COLO668 (cell line): ENCODE measurements at regions not wholly inside any gene's neighbourhood (a gene's known extent, or its start where the extent isn't known, plus 50 kb on each side); places are given as distances from the start of the nearest gene placed in this dataset.
"Not testable (repeated sequence)": the region's sequence is repeated elsewhere in the genome, so short reads cannot be mapped to it uniquely, and the experiment has no call there.

ENCODE experiments used
- DNase-seq: peaks from one replicate; lab custom pipeline; 2025; ENCODE audit not compliant: unreplicated experiment; lab: John Stamatoyannopoulos, UW

DNA sequence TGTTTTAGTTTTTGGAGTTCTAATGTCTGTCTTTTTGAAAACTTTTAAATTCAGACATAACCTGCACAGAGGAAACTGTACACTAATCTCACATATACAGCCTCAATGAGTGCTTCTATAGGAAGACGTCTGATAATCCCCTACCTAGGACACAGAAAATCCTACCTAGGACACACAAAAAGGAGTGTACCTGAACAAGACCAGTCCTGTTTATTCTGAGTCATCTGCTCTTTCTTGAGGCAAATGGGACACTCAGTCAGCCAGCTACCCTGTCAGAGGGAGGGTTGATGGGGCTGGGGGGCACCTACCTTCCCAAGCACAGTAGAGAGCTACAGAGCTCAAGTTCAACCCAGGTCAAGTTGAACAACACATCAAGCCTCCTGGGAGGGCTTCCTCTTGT, 346.6 kb upstream of the NCAM1 start:
- DNase-seq: no peak

DNA sequence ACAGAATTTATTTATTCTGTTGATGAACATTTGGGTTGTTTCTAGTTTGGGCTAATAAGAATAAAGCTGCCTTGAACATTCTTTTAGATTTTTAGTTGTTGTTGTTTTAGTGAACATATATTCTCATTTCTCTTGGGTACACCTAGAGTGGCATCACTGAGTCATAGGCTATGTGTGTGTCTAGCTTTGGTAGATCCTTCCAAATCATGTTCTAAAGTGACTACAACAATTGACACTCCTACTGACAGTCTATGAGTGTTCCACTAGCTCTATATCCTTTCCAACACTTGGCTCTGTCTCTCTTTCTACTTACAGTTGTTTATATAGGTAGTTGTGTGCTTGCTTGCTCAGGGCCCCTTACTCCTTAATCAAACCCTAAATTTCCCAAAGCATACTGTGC, 346.0 kb upstream of the NCAM1 start:
- DNase-seq: no peak

DNA sequence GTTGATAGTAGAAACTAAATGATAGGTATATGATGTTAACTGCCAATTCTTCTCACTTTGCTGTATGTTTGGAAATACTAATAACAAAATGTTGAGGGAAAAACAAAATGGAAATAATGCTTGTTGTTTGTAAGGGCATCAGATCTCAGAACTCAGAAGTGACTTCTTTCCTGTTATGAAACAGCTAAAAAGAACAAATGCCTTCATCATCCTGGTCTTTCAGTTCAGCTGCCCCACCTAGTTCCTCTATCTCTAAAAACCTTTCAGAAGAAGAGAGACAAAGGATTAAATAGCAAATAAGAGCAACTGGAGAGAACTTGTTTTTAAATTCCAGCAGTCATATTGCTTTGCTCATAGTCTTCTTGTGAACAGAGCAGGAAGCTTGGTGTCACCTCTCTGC, 345.3 kb upstream of the NCAM1 start:
- DNase-seq: no peak

DNA sequence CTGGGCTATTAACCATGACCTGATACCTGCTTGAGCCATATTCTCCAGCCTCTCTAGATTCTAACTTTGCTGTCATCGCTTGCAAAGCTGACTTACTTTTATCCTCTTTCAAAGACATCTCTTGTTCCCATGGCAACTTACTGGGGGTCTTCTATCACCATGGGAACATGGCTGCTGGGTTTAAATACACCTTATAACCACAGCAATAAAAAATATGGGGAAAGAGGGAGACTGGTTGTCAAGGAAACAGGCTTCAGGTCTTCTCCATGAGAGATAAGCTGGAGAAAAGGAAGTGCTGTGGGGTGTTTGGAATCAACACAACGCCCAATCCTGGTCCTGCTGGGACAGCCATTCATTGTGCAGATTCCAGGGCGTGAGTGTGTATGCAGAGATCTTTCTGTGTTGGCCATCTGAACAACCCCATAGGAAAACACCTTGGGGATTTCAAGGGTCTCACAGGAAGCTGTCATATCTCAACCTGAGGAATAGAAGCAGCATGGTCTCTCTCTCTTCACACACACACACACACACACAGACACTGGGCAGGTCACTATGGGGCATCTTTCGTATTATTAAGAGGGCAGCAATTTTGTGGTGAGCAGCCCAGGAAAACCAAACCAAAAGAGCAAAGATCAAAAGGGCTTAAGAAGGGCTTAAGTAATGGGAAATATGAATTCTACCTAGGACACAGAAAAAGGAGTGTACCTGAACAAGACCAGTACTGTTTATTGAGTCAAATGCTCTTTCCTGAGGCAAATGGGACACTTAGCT, 344.7 kb upstream of the NCAM1 start:
- no peak for DNase-seq

DNA sequence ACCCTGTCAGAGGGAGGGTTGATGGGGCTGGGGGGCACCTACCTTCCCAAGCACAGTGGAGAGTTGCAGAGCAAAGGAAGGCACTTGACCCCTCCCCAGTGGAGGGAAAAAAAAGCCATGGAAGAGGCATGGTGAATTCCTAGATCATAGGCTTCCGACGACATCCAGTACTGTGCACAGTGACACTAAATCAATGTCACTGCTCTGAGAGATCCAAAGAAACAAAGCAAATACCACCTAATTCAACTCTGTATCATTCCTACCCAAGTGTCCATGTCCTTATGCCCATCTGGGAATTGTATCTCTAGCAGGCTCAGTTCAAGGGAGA, 344.2 kb upstream of the NCAM1 start:
- DNase-seq: no peak

DNA sequence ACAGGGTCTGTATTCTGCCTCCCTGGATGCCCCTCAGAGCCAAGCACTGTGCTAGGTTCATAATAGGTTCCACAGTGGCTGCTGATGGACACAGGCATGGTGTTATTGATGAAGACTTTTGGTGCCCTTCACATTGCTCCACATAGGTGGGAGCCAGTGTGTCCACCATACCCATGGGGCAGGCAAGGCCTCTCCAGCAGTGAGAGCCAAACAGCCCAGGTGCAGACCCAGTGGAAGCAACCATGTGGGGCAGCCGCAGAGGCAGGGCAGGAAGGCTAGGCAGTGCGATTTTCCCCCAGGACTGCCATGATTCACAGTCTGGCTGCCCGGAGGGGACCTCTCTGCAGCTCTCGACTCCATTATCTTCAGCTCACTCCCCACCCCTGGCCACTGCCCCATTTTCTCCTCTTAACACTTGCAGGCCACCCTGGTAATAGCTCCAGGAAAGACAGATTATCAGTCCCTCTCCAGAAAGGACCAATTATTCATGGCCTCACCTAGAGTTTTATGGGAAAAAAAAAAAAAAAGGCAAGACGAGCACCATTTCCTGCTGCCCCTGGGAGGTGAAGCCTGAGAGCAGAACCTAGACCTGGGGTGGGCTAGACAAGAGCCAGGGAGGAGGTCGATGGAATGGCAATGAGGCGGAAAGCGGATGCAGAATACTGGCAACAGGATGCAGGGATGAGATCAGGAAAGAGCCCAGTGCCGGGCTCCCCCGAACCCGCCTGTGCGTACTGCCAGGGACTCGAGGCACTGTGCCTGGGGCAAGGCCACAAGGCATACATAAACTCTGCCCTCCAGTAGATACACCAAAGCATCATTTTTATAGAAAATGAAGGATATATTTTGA, 343.0 kb upstream of the NCAM1 start:
- DNase-seq: no peak

DNA sequence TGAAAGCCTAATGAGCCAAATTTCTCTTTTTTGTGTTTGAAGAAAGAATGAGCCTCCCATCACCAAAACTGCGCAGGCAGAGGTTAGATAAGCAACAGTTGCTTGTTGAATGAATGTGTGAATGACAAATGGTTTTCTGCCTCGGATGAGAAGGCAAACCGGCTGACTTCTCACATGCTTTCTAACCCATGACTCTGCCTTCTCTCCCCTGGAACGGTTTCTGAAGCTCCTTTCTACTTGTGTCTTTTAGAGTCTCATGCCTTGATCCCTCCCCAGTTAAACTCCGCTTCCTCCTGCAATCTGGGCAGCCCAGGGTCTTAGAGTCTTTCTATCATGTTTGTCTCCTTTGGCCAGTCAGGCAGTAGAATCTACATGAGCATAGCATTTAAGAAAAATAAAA, 342.1 kb upstream of the NCAM1 start:
- no peak for DNase-seq

DNA sequence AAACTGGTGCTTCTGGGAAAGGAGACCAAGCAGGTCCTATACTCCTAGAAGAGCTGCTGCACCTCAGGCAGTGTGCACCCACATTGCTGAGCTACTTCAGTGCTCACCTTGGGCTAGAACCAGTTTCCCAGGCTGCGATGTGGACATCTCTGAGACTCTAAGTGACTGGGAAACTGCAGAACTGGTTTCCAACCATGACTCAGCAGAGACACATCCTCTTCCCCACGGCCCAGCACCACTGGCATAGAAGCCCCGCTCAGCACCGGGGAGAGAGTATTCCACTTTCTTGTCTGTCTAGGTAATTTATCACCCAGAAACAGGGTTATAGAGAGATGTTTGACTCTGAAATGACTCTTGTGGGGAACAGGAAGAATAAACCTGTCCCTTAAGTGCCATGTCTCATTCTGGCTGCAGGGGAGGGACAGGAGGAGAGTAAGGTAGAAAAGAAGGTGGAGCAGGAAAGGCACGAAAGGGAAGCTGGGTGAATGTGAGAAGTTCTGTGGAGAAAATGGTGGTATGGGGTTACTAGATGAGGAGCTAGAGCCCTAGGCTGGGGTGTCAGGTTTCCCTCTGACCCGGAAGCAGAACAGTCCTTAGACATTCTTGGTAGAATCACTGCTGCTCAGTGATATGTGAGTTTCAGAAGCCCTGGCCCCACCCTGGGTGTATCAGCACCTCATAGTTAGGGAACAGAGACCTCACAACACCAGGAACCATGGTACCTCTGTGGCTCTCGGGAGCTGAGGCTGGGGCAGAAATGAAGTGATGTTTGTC, 340.4 kb upstream of the NCAM1 start:
- no peak for DNase-seq

DNA sequence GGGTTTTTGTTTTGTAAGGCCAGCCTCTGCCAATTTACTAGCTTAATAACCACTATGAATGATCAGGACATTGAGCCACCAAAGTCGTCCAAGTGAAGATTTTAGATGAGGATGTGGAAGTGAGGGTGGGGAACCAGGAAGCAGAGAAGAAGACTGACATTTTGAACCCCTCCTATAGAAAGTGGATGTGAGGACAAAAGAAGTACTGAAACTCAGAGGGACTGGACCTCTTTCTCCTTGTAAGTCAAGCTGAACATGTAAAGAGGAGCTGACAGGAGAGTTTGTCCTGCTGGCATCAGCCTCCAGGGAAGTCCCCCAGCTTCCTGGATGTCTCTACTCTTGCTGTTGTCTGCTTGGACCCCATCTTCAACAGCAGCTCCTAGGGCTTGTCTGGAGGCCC, 338.2 kb upstream of the NCAM1 start:
- DNase-seq: no peak

DNA sequence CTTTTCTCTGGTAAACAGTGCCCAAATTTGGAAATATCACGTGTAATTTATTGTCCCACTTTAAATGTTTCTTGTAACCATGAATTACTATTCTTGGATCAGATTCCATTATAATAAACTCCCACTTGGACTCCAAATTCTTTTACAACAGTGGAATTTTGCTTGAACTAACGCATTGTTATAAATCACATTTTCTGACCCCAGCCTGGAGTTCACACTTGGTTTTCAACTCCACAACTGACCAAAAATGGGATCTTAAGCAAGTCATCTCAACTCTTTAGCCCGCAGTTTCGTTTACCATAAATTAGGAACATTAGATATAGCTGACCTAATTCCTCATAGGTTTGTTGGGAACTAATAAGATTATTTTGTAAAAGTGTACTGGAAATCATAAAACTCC, 336.8 kb upstream of the NCAM1 start:
- DNase-seq: no peak

DNA sequence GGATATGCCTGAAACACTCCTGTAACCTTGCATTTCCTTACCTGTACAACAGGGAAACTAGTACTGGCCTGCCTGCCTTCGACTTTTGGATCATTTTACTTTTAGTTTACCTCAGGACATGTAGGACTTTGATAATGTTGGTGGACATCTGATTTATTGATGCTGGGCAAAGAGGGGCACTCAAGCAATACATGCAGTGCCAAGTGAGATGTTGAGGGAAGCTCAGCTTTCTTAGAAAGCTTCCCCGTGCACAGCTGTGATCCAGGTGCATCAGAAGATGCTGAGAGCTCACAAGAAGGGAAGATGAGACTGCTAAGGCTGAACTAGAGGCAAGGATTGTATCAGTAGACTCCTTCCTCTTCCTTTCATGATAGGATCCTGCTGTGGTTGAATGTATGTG, 336.2 kb upstream of the NCAM1 start:
- not testable (repeated sequence) for DNase-seq

DNA sequence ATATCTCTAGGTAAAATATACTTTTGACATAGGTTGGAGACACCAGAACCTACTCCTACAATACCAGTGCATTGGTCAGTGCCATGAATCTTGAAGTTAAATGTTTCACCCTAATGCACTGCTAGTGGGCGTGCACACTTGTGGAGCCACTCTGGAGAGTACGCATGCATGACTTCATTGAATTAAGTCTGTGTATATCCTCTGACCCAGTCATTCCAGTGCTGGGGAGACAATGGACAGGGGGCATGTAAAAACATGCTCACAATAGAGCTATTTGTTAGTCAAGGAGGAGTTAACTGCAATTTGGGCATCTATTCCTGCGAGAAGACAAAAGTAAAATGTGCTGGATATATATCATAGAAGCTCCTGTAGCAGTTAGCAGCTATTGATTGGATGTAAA, 335.4 kb upstream of the NCAM1 start:
- DNase-seq: peak; percentile 16

DNA sequence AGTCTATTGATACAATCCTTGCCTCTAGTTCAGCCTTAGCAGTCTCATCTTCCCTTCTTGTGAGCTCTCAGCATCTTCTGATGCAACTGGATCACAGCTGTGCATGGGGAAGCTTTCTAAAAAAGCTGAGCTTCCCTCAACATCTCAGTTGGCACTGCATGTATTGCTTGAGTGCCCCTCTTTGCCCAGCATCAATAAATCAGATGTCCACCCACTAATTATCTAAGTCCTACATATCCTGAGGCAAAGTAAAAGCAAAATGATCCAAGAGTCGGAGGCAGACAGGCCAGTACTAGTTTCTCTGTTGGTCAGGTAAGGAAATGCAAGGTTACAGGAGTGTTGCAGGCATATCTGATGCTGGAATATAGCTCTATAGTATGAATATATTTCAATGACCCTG, 334.5 kb upstream of the NCAM1 start:
- DNase-seq: no peak

DNA sequence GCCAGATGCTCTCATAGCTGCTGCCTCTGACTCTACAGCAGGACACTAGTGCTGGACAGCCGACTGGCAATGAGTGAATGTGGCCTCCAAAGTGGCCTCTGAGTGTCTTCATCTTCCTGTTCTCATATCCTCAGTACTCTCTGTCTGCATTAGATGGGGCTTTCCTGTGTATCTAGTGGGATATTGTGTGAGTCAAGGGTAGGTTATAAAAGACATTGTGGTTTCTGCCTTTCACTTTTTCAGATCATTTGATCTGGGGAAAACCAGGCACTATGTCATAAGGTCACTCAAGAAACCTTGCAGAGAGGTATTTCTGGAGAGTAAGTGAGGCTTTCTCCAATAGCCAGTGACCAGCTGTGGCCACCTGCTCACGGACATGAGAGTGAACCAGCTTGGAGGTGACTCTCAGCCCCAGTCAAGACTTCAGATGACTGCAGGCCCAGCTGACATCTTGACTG, 333.6 kb upstream of the NCAM1 start:
- no peak for DNase-seq

DNA sequence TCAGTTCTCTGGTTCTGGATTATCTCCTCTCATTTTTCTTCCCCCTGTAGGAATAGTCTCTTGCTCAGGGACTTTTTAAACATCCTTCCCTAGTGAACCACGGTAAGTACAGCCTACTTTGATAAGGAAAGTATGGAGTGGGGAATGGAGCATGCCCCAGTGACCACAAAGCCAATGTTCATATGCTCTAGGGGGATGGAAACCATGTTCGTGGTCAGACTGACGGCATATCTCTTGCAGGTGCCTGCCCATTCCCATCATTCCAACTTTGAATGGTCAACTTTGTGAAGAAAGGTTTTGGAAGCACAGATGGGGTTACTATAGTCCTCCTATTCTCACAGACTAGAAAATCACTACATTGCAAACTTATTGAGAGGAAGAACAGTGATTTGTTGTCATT, 332.5 kb upstream of the NCAM1 start:
- no peak for DNase-seq

DNA sequence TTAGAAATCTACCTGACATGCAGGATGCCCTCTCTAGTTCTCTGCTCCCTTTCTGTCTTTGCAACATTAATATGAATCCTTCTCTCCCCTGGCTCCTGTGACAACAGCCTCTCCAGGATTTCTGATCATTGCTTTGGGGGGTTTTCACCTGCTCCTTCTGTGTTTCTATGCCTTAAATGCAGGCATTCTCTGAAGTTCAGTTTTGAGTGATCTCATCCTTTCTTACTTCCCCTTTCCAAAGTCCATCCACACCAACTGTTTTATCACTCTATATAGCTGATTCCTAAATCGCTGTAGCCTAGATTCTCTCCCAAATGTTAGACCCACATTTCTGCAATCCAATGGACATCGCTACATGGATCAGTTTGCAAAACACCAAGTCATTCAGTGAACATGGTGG, 330.7 kb upstream of the NCAM1 start:
- no peak for DNase-seq

DNA sequence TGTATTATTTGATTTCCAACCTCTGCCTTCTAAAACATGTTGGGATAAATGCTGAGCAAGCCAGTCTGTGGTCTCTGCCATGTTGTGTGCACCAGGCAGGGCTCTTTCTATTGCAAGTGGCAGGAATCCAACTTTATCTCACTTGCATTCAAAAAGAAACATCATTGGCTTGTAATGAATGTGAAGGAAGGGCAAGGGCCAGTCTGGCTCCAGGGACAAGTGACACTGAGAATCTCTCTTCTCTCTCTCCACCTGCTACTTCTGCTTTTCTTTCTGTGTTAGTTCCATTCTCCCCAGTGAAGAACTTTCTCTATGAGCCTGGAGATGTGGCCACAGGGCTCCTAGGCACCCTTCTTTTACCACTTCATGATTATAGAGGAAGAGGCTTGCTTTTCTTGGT, 329.9 kb upstream of the NCAM1 start:
- DNase-seq: no peak

DNA sequence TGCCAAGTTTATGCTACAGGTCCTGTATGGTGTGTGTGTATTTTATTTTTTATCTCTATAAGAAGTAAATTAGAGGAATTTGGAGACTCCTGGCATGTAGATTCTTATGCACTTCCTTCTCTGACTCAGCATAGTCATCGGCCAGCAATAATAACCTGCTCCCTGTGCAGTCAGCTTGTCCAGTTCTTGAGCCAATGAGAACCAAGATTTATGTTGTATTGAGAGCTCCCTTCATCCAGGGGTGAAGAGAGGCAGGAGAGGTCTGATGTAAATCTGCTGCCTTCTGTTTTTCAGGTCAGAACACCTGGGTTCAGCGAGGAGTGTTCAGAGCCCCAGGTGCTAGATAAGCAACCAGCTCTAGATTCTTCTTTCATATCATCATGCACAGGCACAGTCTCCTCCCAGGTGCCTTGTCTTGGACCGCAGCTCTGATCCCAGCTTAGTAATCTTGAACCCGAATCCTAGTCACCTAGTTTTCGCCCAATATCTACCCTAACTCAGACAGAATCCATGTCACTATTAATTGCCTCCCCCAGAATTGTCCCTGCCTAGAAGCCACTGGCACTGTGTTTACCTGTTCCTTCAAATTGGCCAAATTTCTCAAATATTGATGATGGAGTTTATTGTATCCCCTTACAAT, 328.2 kb upstream of the NCAM1 start:
- DNase-seq: no peak

DNA sequence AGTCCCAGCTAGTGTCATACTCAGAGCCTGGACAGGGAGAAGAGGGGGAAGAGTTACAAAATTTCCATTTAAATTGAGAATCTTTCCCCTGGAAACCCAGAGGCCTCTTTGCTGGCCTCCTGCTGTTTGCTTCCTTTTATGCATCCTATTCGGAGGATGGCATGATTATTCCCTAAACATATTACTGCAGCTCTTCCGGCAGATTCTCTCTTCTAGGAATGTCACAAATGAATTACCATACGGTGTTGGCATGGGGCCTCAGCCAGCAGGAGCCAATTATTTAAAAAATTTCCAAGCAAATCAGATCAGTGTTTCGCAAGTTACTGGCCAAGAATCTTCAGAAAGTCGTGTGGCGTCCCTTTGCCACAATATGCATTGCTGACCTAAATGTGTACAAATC, 326.7 kb upstream of the NCAM1 start:
- DNase-seq: no peak

DNA sequence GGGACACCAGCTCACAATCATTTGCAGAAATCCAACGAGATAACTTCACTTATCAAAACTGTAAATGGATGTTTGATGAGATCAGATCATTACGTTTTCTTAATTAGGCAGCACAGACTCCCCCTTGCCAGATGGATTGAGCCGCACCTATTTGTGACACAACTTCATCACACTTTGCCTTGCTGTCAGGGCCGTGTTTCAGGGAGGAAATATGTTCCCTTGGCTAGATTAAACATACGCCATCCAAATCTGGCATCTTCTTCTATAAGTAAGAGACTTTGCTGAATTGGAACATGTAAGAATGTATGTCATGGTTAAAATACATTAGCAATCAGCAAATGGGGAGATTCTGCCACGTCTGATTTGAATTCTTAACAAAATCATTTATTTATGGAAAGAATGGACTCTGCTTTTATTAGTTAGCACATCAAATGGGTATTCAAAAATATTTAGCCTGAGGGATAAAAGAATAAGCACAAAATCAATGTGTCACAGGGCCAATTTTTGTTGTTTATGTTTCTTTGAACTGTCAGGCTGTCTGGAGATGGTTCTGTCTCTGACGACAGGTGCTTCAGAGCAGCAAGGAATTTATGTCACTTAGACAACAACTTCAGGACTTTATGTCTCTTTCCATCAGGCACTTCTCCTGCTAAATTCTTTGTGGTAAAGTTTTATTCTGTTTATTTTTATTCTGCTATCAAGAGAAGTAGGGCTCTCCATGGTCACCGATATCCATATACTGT, 326.1 kb upstream of the NCAM1 start:
- DNase-seq: no peak

DNA sequence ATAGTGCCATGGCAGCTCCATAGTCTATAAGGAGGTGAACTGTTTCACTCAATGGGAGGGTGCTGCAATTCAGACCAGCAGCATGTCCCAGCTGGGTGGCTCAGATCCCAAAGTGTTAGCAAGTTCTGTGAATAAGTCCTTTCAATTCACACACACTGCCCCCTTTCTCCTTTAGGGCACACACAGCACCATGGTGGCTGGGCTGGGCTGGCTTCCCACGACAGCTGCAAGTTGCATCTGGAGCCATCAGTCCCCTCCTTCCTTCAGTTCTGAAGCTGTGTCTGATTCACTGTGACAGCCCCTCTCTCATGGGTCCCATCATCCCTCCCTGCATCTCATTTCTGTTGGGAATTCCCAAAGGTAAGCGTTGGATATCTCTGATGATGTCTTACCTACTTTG, 324.1 kb upstream of the NCAM1 start:
- no peak for DNase-seq
